Esophagus muscularis mucosa (tissue), 3 donors: ENCODE measurements at regions not wholly inside any gene's neighbourhood (a gene's known extent, or its start where the extent isn't known, plus 50 kb on each side); places are given as distances from the start of the nearest gene placed in this dataset.

ENCODE experiments used
- CTCF ChIP-seq, 3 experiments: fragments of 200-600 bp in 2 of 3; fragments of 450-650 bp in 1 of 3; sonication (generic) in 2 of 3; IDR thresholded peaks; one replicate each; pipeline ENCODE4 v1.5.1; 2017 to 2019; ENCODE audit warnings: antibody characterized with exemption in 3 of 3, mild to moderate bottlenecking in 2 of 3, moderate library complexity in 1 of 3
- POLR2A ChIP-seq: fragments of 450-650 bp; IDR thresholded peaks from one replicate; pipeline ENCODE4 v1.6.1; 2017; ENCODE audit warnings: antibody characterized with exemption, moderate library complexity, mild to moderate bottlenecking, low read depth
- POLR2AphosphoS5 ChIP-seq, 2 donors: sonication (generic); formaldehyde crosslinking; IDR thresholded peaks; one replicate each; pipeline ENCODE4 v1.6.1; 2017; ENCODE audit warnings: antibody characterized with exemption in 2 of 2

- TF ChIP-seq CTCF (IDR thresholded peaks at IDR 0.05) = no peak
- TF ChIP-seq POLR2A = no peak
- no peak for TF ChIP-seq POLR2AphosphoS5 (IDR thresholded peaks at IDR 0.05)
Observed at GRCh38 chr1:65688215-65688566, 104.5 kb upstream of the PDE4B start.
